ENCODE measurements at regions not wholly inside any gene's neighbourhood (a gene's known extent, or its start where the extent isn't known, plus 50 kb on each side); places are given as distances from the start of the nearest gene placed in this dataset.

- ATAC-seq (ENCODE audit: low read depth) (no peak), DNase-seq (no peak)
- Histone ChIP-seq H3K14ac (replicated peaks; ENCODE audit: low read depth, low read length) (no peak overlapping the region), H4K91ac (ENCODE audit: insufficient read depth, low read depth, low read length) (no peak overlapping the region), H3K27me3 (ENCODE audit: control insufficient read depth, insufficient read depth, low read length) (peaks cover 26% of the 10 kb centered on the region), H3K9ac (ENCODE audit: low read depth, low read length) (no peak overlapping the region), H4K8ac (ENCODE audit: low read depth in 2 of 2, low read length in 2 of 2) (no peak overlapping the region), H3K9me1 (ENCODE audit: insufficient read depth, low read length) (no peaks in the 10 kb centered on the region), H3K56ac (ENCODE audit: extremely low read depth, insufficient read depth, low read length) (no peak overlapping the region), H3K27ac (ENCODE audit: insufficient read depth, low read length) (no peak overlapping the region), H3K23ac (ENCODE audit: low read depth, low read length) (no peak overlapping the region), H3K9me3 (ENCODE audit: control insufficient read depth, insufficient read depth, low read length) (no peaks in the 10 kb centered on the region), H3K4ac (ENCODE audit: low read depth, low read length) (no peak overlapping the region), H3K79me1 (ENCODE audit: low read depth in 1 of 2, low read length in 2 of 2) (no peaks in the 10 kb centered on the region), H2AK9ac (replicated peaks; ENCODE audit: low read depth, low read length, poor library complexity) (no peak overlapping the region), H2BK5ac (ENCODE audit: low read depth, low read length, poor library complexity, severe bottlenecking) (no peak overlapping the region), H2BK120ac (ENCODE audit: low read depth, low read length) (no peak overlapping the region), H3K36me3 (ENCODE audit: control insufficient read depth, insufficient read depth, low read length) (no peaks in the 10 kb centered on the region), H2AFZ (replicated peaks; ENCODE audit: low read length, poor library complexity) (no peak overlapping the region), H3K4me1 (ENCODE audit: control insufficient read depth, insufficient read depth, low read length) (no peaks in the 10 kb centered on the region), H2BK15ac (ENCODE audit: low read depth, low read length) (no peak overlapping the region), H4K20me1 (ENCODE audit: insufficient read depth, low read length) (no peaks in the 10 kb centered on the region), H2AK5ac (ENCODE audit: low read depth, low read length) (no peak overlapping the region), H3K4me3 (ENCODE audit: insufficient read depth, low read depth, low read length) (no peak overlapping the region), H3K4me2 (ENCODE audit: low read depth, low read length) (no peak overlapping the region), H4K5ac (ENCODE audit: low read depth, low read length) (no peak overlapping the region), H2BK20ac (ENCODE audit: low read depth, low read length) (no peak overlapping the region), H3K18ac (ENCODE audit: low read depth, low read length) (no peak overlapping the region)
- ChIA-PET POLR2A (ENCODE audit: unreplicated experiment) (no interaction called here), CTCF (interaction anchor here (1.2 kb wide), 1 partner anchor 16 kb away, joined by 3 read pairs; no protein-coding TSS in a partner anchor)
- TF ChIP-seq SMC3 (IDR thresholded peaks at IDR 0.05; ENCODE audit: low read depth, low read length) (no peak), ELK1 (IDR thresholded peaks at IDR 0.05; ENCODE audit: borderline replicate concordance, low read depth, low read length) (no peak), CEBPB (IDR thresholded peaks at IDR 0.05; ENCODE audit: low read depth, low read length) (no peak), FOS (IDR thresholded peaks at IDR 0.05; ENCODE audit: low read depth, low read length) (no peak), CTCF (conservative IDR thresholded peaks at IDR 0.05; ENCODE audit: low read depth, low read length) (no peak), MAZ (IDR thresholded peaks at IDR 0.05; ENCODE audit: borderline replicate concordance, low read depth, low read length) (no peak), RFX5 (IDR thresholded peaks at IDR 0.05; ENCODE audit: low read depth, low read length) (no peak), BHLHE40 (IDR thresholded peaks at IDR 0.05; ENCODE audit: low read depth, low read length) (no peak), MAFK (IDR thresholded peaks at IDR 0.05; ENCODE audit: low read depth, low read length) (no peak), CHD1 (IDR thresholded peaks at IDR 0.05; ENCODE audit: low read depth, low read length) (no peak), NFE2L2 (IDR thresholded peaks at IDR 0.05; ENCODE audit: low read depth, low read length) (no peak)
- in situ Hi-C loops (cut with MboI; ENCODE audit: low sequenced_read_pairs): no loop called here
- dilution Hi-C loops (cut with HindIII; ENCODE audit: low sequenced_read_pairs, unreplicated experiment): no loop called here
- intact Hi-C loops (cut with micrococcal nuclease): no loop called here
- no CpG with 5 or more reads among the region's 2 CpGs for WGBS, 2 experiments (ENCODE audit: extremely low coverage in 2 of 2, insufficient read length in 1 of 2)
- no TSS peak for BruUV-seq (replicated peaks)
These were observed 101.7 kb upstream of the FMN2 start for GRCh38 chr1:239989990-239990389.

Measured in IMR-90 (cell line).